H1 (cell line): ENCODE measurements at regions not wholly inside any gene's neighbourhood (a gene's known extent, or its start where the extent isn't known, plus 50 kb on each side); places are given as distances from the start of the nearest gene placed in this dataset.

Source experiments
- CTCF ChIA-PET: fragments of 300-600 bp; sonication (Branson Sonifier 250); formaldehyde crosslinking; loops from one replicate; lab custom pipeline; 2021; ENCODE audit not compliant: partially characterized antibody; lab: Charles Lee
- POLR2A ChIA-PET: fragments of 300-600 bp; sonication (Branson Sonifier 250); formaldehyde crosslinking; loops from one replicate; lab custom pipeline; 2021; ENCODE audit warnings: inconsistent platforms; ENCODE audit not compliant: partially characterized antibody; lab: Charles Lee
- DNase-seq, 2 experiments: peaks; one replicate each; pipeline versions ENCODE4 v3.0.0 to v3.0.0-alpha.2; 2010 to 2022; ENCODE audit warnings: low spot score in 2 of 2, low read depth in 1 of 2, mixed read lengths in 1 of 2
- FAIRE-seq: peaks from 2 replicates; lab custom pipeline; 2011; peaks lifted over from hg19 to GRCh38; lab: Jason Lieb, UNC
- H2AFZ ChIP-seq: 2 replicates; pipeline ENCODE4 v1.8.1; 2012; ENCODE audit warnings: low read length, inconsistent platforms
- H2AK5ac ChIP-seq: 2 replicates; pipeline ENCODE4 v1.6.1; 2013; ENCODE audit warnings: low read depth, low read length
- H2BK120ac ChIP-seq: replicated peaks from 2 replicates; pipeline ENCODE3; 2013; ENCODE audit warnings: low read depth, low read length, inconsistent platforms
- H2BK12ac ChIP-seq: 2 replicates; pipeline ENCODE4 v1.6.1; 2013; ENCODE audit warnings: low read depth, low read length
- H2BK15ac ChIP-seq: 2 replicates; pipeline ENCODE4 v1.6.1; 2013; ENCODE audit warnings: low read length
- H2BK20ac ChIP-seq: 2 replicates; pipeline ENCODE4 v1.6.1; 2013; ENCODE audit warnings: low read length
- H2BK5ac ChIP-seq: 2 replicates; pipeline ENCODE4 v1.6.1; 2013; ENCODE audit warnings: low read depth, low read length
- H3K14ac ChIP-seq: 2 replicates; pipeline ENCODE4 v1.6.1; 2013; ENCODE audit warnings: inconsistent platforms; ENCODE audit not compliant: insufficient read length
- H3K18ac ChIP-seq: 2 replicates; pipeline ENCODE4 v1.6.1; 2013; ENCODE audit warnings: low read length; ENCODE audit errors: extremely low read depth
- H3K23ac ChIP-seq: 2 replicates; pipeline ENCODE4 v1.6.1; 2013; ENCODE audit warnings: inconsistent platforms; ENCODE audit not compliant: insufficient read length
- H3K23me2 ChIP-seq: 2 replicates; pipeline ENCODE4 v1.6.1; 2013; ENCODE audit warnings: low read depth, low read length
- H3K27ac ChIP-seq: 2 replicates; pipeline ENCODE4 v1.6.1; 2011; ENCODE audit warnings: low read depth, low read length, inconsistent platforms
- H3K27me3 ChIP-seq, 4 experiments: replicated peaks in 1 of 4; 1 replicate in 1 of 4; 2 replicates in 3 of 4; pipeline versions ENCODE4 v1.6.1 to v1.8.1; 2011 to 2013; ENCODE audit warnings: low read length in 3 of 4, mild to moderate bottlenecking in 3 of 4, inconsistent platforms in 2 of 4, mixed read lengths in 2 of 4, moderate library complexity in 1 of 4; ENCODE audit not compliant: control insufficient read depth in 3 of 4, insufficient read depth in 3 of 4; ENCODE audit errors: extremely low read depth in 1 of 4
- H3K36me3 ChIP-seq, 4 experiments: 2 replicates each; pipeline versions ENCODE4 v1.6.1 to v1.8.1; 2011 to 2013; ENCODE audit warnings: mild to moderate bottlenecking in 4 of 4, low read length in 3 of 4, moderate library complexity in 2 of 4, control low read depth in 1 of 4, inconsistent platforms in 1 of 4; ENCODE audit not compliant: insufficient read depth in 4 of 4, control insufficient read depth in 2 of 4
- H3K4ac ChIP-seq: replicated peaks from 2 replicates; pipeline ENCODE3; 2013; ENCODE audit warnings: low read length, low read depth, mixed read lengths, inconsistent platforms; ENCODE audit not compliant: insufficient read length
- H3K4me1 ChIP-seq, 4 experiments: replicated peaks in 1 of 4; 1 replicate in 1 of 4; 2 replicates in 3 of 4; pipeline versions ENCODE4 v1.6.1 to v1.8.1; 2011 to 2013; ENCODE audit warnings: low read length in 3 of 4, inconsistent platforms in 2 of 4, mixed read lengths in 1 of 4; ENCODE audit not compliant: insufficient read depth in 4 of 4, control insufficient read depth in 3 of 4
- H3K4me2 ChIP-seq, 2 experiments: 2 replicates each; pipeline versions ENCODE4 v1.6.1 to v1.8.1; 2011 to 2013; ENCODE audit warnings: low read depth in 2 of 2, low read length in 2 of 2, control low read depth in 1 of 2, inconsistent platforms in 1 of 2, mild to moderate bottlenecking in 1 of 2; ENCODE audit not compliant: insufficient read depth in 1 of 2
- H3K4me3 ChIP-seq, 4 experiments: fragments of 200-600, 300-600 bp in 1 of 4; sonication (generic), shearing (Covaris generic), sonication (Bioruptor Twin) in 1 of 4; 2 replicates each; pipeline versions ENCODE4 v1.5.1 to v1.8.1; 2011 to 2016; ENCODE audit warnings: low read length in 4 of 4, low read depth in 3 of 4, control low read depth in 2 of 4, inconsistent platforms in 2 of 4, mild to moderate bottlenecking in 2 of 4, mixed read lengths in 1 of 4, moderate library complexity in 1 of 4; ENCODE audit not compliant: insufficient read depth in 2 of 4; ENCODE audit errors: extremely low read depth in 1 of 4
- H3K56ac ChIP-seq: replicated peaks from 2 replicates; pipeline ENCODE3; 2013; ENCODE audit warnings: low read depth, mild to moderate bottlenecking, mixed read lengths, low read length, inconsistent platforms; ENCODE audit not compliant: insufficient read length
- H3K79me1 ChIP-seq: 2 replicates; pipeline ENCODE4 v1.6.1; 2013; ENCODE audit warnings: low read depth, low read length, control low read depth
- H3K79me2 ChIP-seq, 2 experiments: 2 replicates each; pipeline versions ENCODE4 v1.6.1 to v1.8.1; 2012 to 2013; ENCODE audit warnings: low read length in 2 of 2, mild to moderate bottlenecking in 2 of 2, inconsistent platforms in 1 of 2; ENCODE audit not compliant: insufficient read depth in 2 of 2, control insufficient read depth in 1 of 2
- H3K9ac ChIP-seq, 4 experiments: replicated peaks in 1 of 4; 1 replicate in 1 of 4; 2 replicates in 3 of 4; pipeline versions ENCODE4 v1.6.1 to v1.8.1; 2011 to 2013; ENCODE audit warnings: low read depth in 3 of 4, low read length in 3 of 4, control low read depth in 2 of 4, mild to moderate bottlenecking in 2 of 4, moderate library complexity in 2 of 4, inconsistent platforms in 1 of 4; ENCODE audit errors: extremely low read depth in 1 of 4
- H3K9me3 ChIP-seq, 2 experiments: 2 replicates each; pipeline versions ENCODE4 v1.6.1 to v1.8.1; 2012 to 2013; ENCODE audit warnings: mild to moderate bottlenecking in 2 of 2, moderate library complexity in 2 of 2, control low read depth in 1 of 2, inconsistent platforms in 1 of 2, low read depth in 1 of 2, low read length in 1 of 2, mixed read lengths in 1 of 2; ENCODE audit not compliant: insufficient read depth in 2 of 2
- H4K20me1 ChIP-seq, 2 experiments: replicated peaks in 1 of 2; 2 replicates each; pipeline versions ENCODE3 to v1.8.1; 2011 to 2013; ENCODE audit warnings: inconsistent platforms in 2 of 2, low read length in 2 of 2, mild to moderate bottlenecking in 1 of 2; ENCODE audit not compliant: insufficient read depth in 2 of 2, control insufficient read depth in 1 of 2
- H4K5ac ChIP-seq: 2 replicates; pipeline ENCODE4 v1.6.1; 2013; ENCODE audit warnings: low read length, low read depth, mixed read lengths, inconsistent platforms; ENCODE audit not compliant: insufficient read length
- H4K8ac ChIP-seq: 2 replicates; pipeline ENCODE4 v1.8.0; 2013; ENCODE audit warnings: mild to moderate bottlenecking, moderate library complexity, low read length, inconsistent platforms; ENCODE audit not compliant: insufficient read depth; ENCODE audit errors: extremely low read depth
- H4K91ac ChIP-seq: replicated peaks from 2 replicates; pipeline ENCODE3; 2013; ENCODE audit warnings: low read length, mixed read lengths, inconsistent platforms; ENCODE audit not compliant: insufficient read length
- BCL11A ChIP-seq, 2 experiments: IDR thresholded peaks; one replicate each; pipeline ENCODE4 v1.6.1; 2011; ENCODE audit warnings: low read depth in 2 of 2, low read length in 2 of 2, mild to moderate bottlenecking in 2 of 2
- KDM1A ChIP-seq: fragments of 200-600, 300-600 bp; sonication (generic); IDR thresholded peaks from 2 replicates; pipeline ENCODE4 v1.7.1; 2016; ENCODE audit warnings: mild to moderate bottlenecking, low read length, borderline replicate concordance
- SP4 ChIP-seq: IDR thresholded peaks from 2 replicates; pipeline ENCODE4 v1.6.1; 2012; ENCODE audit warnings: low read length, inconsistent platforms
- WGBS, 2 experiments: shearing (Covaris generic) in 1 of 2; methylation state at CpG; one replicate each; pipeline versions ENCODE4 v1.1.6 to v1.1.7; 2013 to 2015; ENCODE audit warnings: low lambda C conversion rate in 2 of 2, mixed read lengths in 2 of 2, inconsistent platforms in 1 of 2, low coverage in 1 of 2, missing lambda C conversion rate in 1 of 2; ENCODE audit not compliant: insufficient replicate concordance in 2 of 2, insufficient coverage in 1 of 2, insufficient read length in 1 of 2; ENCODE audit errors: extremely low coverage in 1 of 2, missing lambda C conversion rate in 1 of 2; 5-methylcytosine and 5-hydroxymethylcytosine counted together
- TF ChIP-seq, protein P1 (sequence below): IDR thresholded peaks from 2 replicates; pipeline ENCODE4 v1.6.1; 2011; ENCODE audit warnings: low read depth, mild to moderate bottlenecking, low read length; ENCODE audit not compliant: insufficient read depth

DNA sequence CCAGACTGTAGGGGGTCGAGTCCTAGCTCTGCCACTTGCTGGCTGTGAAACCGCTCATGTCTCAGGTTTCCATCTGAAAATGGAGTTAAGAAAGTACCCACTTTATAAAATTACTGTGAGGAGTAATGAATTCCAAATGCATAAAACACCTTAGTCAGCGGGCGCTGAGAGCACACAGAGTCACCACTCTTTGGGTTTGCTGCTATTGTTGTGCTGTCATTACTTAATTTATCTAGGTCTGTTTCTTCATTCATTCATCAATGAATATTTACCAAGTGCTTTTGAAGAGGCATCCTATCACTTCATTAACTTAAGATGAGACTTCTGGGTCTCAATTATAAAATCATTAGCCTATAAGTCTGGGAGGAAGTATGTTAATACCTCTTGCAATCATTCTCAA, 317.3 kb downstream of the FBXW7 start:
- FAIRE-seq (no peak), DNase-seq (no peak)
- 0 out of 4 replicates have a peak, but pooled peaks cover 0 to 3% of the 10 kb centered on the region in 2 experiments for H3K9me3 ChIP-seq
- H2AK5ac ChIP-seq, result no peak overlapping the region
- no peak overlapping the region for H2AFZ ChIP-seq
- whole genome bisulfite sequencing, 2 experiments, result 86% methylated on average over 4 of the region's 4 CpGs; no CpG with 5 or more reads in 1 of the 2 experiments
- H3K9ac ChIP-seq, result no peak overlapping the region
- no peaks in the 10 kb centered on the region for H3K23me2 ChIP-seq
- H3K23ac ChIP-seq, result no peak overlapping the region
- no peak overlapping the region for H3K27ac ChIP-seq
- no peaks in the 10 kb centered on the region for H3K27me3 ChIP-seq
- H2BK120ac ChIP-seq, result no peak overlapping the region
- H3K36me3 ChIP-seq, result no peaks in the 10 kb centered on the region
- CTCF ChIA-PET, result interaction anchor here (0.6 kb wide), 1 partner anchor 45 kb away, joined by 3 read pairs; no protein-coding TSS in a partner anchor
- H3K4me2 ChIP-seq, result no peak overlapping the region
- H2BK5ac ChIP-seq, result no peak overlapping the region
- H3K14ac ChIP-seq, result no peak overlapping the region
- H2BK15ac ChIP-seq, result no peak overlapping the region
- H2BK20ac ChIP-seq, result no peak overlapping the region
- H3K4me3 ChIP-seq, result no peak overlapping the region
- no peak overlapping the region for H3K18ac ChIP-seq
- no peak overlapping the region for H4K91ac ChIP-seq
- H4K5ac ChIP-seq, result no peak overlapping the region
- no peaks in the 10 kb centered on the region for H4K20me1 ChIP-seq
- H3K79me2 ChIP-seq, result no peaks in the 10 kb centered on the region
- H2BK12ac ChIP-seq, result no peak overlapping the region
- H4K8ac ChIP-seq, result no peak overlapping the region
- H3K56ac ChIP-seq, result no peak overlapping the region
- POLR2A ChIA-PET, result no interaction called here
- no peaks in the 10 kb centered on the region for H3K79me1 ChIP-seq
- no peaks in the 10 kb centered on the region for H3K4me1 ChIP-seq
- no peak overlapping the region for H3K4ac ChIP-seq
- TF ChIP-seq SP4 (no peak), BCL11A (IDR thresholded peaks at IDR 0.05; ENCODE audit: low read depth in 2 of 2, low read length in 2 of 2) (no peak), KDM1A (no peak)
- TF ChIP-seq, protein P1, sequence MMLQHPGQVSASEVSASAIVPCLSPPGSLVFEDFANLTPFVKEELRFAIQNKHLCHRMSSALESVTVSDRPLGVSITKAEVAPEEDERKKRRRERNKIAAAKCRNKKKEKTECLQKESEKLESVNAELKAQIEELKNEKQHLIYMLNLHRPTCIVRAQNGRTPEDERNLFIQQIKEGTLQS, result no peak
